WERI-Rb-1 (cell line): ENCODE measurements at regions not wholly inside any gene's neighbourhood (a gene's known extent, or its start where the extent isn't known, plus 50 kb on each side); places are given as distances from the start of the nearest gene placed in this dataset.
A peak's percentile ranks its signal among the peaks of the same experiment; 100 is the strongest.

ENCODE experiments used
- DNase-seq: peaks from one replicate; pipeline ENCODE4 v3.0.0-alpha.2; 2020
- H3K27ac ChIP-seq: fragments of 250-450 bp; sonication (Bioruptor Pico); 2 replicates; pipeline ENCODE4 v1.5.1; 2020; ENCODE audit warnings: mild to moderate bottlenecking, moderate library complexity
- H3K27me3 ChIP-seq: fragments of 250-450 bp; sonication (Bioruptor Pico); 2 replicates; pipeline ENCODE4 v1.5.1; 2021; ENCODE audit warnings: mild to moderate bottlenecking, low read depth, moderate library complexity; ENCODE audit not compliant: insufficient read depth, severe bottlenecking
- H3K36me3 ChIP-seq: fragments of 250-450 bp; sonication (Bioruptor Pico); 2 replicates; pipeline ENCODE4 v1.5.1; 2020; ENCODE audit warnings: mild to moderate bottlenecking, moderate library complexity
- H3K4me3 ChIP-seq: 2 replicates; pipeline ENCODE4 v1.5.1; 2011; ENCODE audit warnings: low read depth, mild to moderate bottlenecking, control low read depth, low read length
- H3K9me3 ChIP-seq: fragments of 250-450 bp; sonication (Bioruptor Pico); 2 replicates; pipeline ENCODE4 v1.5.1; 2021; ENCODE audit warnings: mild to moderate bottlenecking, moderate library complexity; ENCODE audit not compliant: severe bottlenecking
- CTCF ChIP-seq: IDR thresholded peaks from 2 replicates; pipeline ENCODE4 v1.5.1; 2011; ENCODE audit warnings: low read depth, mild to moderate bottlenecking, control low read depth, inconsistent platforms, low read length

GRCh38 chr13:27855381-27855780, 63.1 kb downstream of the GSX1 start:
- Histone ChIP-seq H3K9me3 (peaks cover 3% of the 10 kb centered on the region), H3K4me3 (no peak overlapping the region), H3K27ac (no peak overlapping the region), H3K27me3 (peaks cover 98% of the 10 kb centered on the region), H3K36me3 (no peaks in the 10 kb centered on the region)
- DNase-seq, result no peak
- no peak for TF ChIP-seq CTCF

- DNase-seq, result no peak
- no peaks in the 10 kb centered on the region for H3K36me3 ChIP-seq
- peaks cover 98% of the 10 kb centered on the region for H3K27me3 ChIP-seq
- no peak for TF ChIP-seq CTCF
- no peak overlapping the region for H3K4me3 ChIP-seq
- H3K9me3 ChIP-seq, result peaks cover 3% of the 10 kb centered on the region
- no peak overlapping the region for H3K27ac ChIP-seq
These were observed 62.5 kb upstream of the PDX1 start for GRCh38 chr13:27857282-27857681.

DNA sequence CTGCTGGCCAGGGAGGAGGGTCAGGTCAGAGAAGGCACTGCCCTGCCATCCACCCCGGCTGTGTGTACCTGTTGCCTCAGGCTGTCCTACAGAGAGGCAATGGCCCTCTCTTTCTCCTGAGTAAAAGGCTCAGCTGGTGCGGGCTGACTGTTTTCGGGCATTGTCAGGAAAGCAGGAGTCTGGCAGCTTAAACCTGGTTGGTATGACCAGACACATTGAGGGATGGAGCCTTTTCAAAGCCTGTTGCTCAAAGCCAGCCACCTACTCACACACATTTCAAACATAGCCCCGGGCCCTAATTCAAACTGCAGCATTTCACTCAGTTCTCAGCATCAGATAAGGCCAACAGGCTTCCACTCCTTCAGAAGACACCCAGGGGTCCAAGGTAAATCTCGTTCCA, 61.8 kb upstream of the PDX1 start:
- H3K4me3 ChIP-seq, result no peak overlapping the region
- no peak for DNase-seq

DNA sequence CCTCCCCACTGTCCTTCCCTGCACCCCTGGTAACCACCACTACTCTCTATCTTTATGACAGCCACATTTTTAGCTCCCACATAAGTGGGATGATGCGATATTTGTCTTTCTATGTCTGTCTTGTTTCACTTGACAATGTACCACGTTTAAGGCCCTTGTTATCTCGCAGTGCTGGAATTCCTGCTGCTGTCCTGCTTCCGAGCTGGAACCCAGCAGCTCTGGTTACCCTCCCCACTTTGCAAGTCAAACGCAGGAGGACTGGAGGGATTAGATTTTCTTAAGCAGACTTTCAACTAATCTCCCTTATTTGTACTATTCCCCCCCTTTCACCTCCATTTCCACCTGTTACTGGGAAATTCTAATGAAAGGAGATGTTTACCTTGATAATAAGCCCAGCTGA, 59.1 kb upstream of the PDX1 start:
- Histone ChIP-seq H3K27me3 (peaks cover 94% of the 10 kb centered on the region), H3K27ac (no peak overlapping the region), H3K36me3 (no peaks in the 10 kb centered on the region), H3K9me3 (peaks cover 3% of the 10 kb centered on the region), H3K4me3 (no peak overlapping the region)
- no peak for DNase-seq
- no peak for TF ChIP-seq CTCF

More for the DNA sequence above, 61.8 kb upstream of the PDX1 start:
- Histone ChIP-seq H3K27ac (no peak overlapping the region), H3K9me3 (peaks cover 3% of the 10 kb centered on the region), H3K36me3 (no peaks in the 10 kb centered on the region), H3K27me3 (peaks cover 94% of the 10 kb centered on the region)
- no peak for TF ChIP-seq CTCF

GRCh38 chr13:27861165-27861564, 58.6 kb upstream of the PDX1 start:
- Histone ChIP-seq H3K27me3 (peaks cover 94% of the 10 kb centered on the region), H3K27ac (no peak overlapping the region), H3K36me3 (no peaks in the 10 kb centered on the region), H3K9me3 (peaks cover 3% of the 10 kb centered on the region), H3K4me3 (no peak overlapping the region)
- no peak for DNase-seq
- TF ChIP-seq CTCF, result no peak

DNA sequence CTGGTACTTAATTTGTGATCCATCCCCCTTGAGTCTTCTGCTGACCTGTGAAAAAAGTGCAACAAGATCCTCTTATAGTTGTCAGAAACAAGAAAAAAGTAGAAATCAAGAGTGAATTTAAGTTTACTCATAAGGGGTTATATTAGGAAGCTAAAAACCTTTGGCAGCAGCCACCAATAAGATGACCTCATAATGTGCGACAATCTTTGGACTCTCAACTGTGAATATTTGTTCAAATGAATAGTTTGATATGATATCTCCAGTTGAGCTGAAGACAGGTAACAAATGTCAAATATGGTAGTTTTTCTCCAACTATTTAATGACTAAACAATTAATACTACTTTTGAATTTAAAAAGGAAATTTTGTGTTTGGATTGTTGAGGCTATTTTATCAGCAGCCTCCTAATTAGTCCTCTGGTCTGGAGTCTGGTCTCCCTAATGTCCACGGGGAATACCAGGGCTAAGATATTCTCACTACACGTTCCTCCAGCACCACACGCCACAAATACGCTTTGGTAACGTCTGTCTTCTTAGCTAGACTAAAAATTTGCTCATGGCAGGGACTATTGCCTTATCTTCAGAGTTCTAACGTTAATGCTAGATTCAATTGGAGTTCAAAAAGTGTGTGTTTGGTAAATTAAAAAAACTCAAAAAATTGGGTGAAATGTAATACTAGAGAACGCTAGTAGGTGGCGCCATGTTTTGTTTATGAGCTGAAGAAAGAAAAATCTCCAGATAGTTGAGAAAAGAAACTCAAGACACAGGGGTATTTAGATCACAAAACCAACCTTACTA, 51.0 kb upstream of the PDX1 start:
- Histone ChIP-seq H3K4me3 (no peak overlapping the region), H3K27ac (no peak overlapping the region), H3K9me3 (peaks cover 4% of the 10 kb centered on the region), H3K27me3 (peaks cover 87% of the 10 kb centered on the region), H3K36me3 (no peaks in the 10 kb centered on the region)
- TF ChIP-seq CTCF, result peak; percentile 34; the same call in 1 of the 2 replicates
- DNase-seq, result no peak
